ENCODE measurements at regions not wholly inside any gene's neighbourhood (a gene's known extent, or its start where the extent isn't known, plus 50 kb on each side); places are given as distances from the start of the nearest gene placed in this dataset.

GRCh38 chr6:87919001-87919400 lies 128.6 kb upstream of the SPACA1 start:
- no peaks in the 10 kb centered on the region for H4K20me1 ChIP-seq (ENCODE audit: control insufficient read depth, extremely low read depth, insufficient read depth, low read length)
- no peak overlapping the region for H2AFZ ChIP-seq (ENCODE audit: low read length)
- H3K36me3 ChIP-seq (ENCODE audit: control insufficient read depth, insufficient read depth, low read length) = no peaks in the 10 kb centered on the region
- no peak for TF ChIP-seq EZH2 (IDR thresholded peaks at IDR 0.05; ENCODE audit: low read length, missing control alignments)
- TF ChIP-seq, protein P1, sequence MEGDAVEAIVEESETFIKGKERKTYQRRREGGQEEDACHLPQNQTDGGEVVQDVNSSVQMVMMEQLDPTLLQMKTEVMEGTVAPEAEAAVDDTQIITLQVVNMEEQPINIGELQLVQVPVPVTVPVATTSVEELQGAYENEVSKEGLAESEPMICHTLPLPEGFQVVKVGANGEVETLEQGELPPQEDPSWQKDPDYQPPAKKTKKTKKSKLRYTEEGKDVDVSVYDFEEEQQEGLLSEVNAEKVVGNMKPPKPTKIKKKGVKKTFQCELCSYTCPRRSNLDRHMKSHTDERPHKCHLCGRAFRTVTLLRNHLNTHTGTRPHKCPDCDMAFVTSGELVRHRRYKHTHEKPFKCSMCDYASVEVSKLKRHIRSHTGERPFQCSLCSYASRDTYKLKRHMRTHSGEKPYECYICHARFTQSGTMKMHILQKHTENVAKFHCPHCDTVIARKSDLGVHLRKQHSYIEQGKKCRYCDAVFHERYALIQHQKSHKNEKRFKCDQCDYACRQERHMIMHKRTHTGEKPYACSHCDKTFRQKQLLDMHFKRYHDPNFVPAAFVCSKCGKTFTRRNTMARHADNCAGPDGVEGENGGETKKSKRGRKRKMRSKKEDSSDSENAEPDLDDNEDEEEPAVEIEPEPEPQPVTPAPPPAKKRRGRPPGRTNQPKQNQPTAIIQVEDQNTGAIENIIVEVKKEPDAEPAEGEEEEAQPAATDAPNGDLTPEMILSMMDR (conservative IDR thresholded peaks at IDR 0.05 in 1 of 2, IDR thresholded peaks at IDR 0.05 in 1 of 2; ENCODE audit: low read depth in 1 of 2, low read length in 2 of 2) = no peak
- no peak overlapping the region for H3K27ac ChIP-seq (ENCODE audit: insufficient read depth, low read length)
- no peak for DNase-seq (ENCODE audit: low read depth in 2 of 2)
- H3K9ac ChIP-seq (ENCODE audit: insufficient read depth, low read length) = no peak overlapping the region
- H3K4me1 ChIP-seq (ENCODE audit: control insufficient read depth, extremely low read depth, insufficient read depth, low read length) = no peaks in the 10 kb centered on the region
- H3K4me2 ChIP-seq (ENCODE audit: extremely low read depth, insufficient read depth, low read length) = no peak overlapping the region
- H3K79me2 ChIP-seq (ENCODE audit: control insufficient read depth, insufficient read depth, low read length) = no peaks in the 10 kb centered on the region
- H3K9me3 ChIP-seq (ENCODE audit: control insufficient read depth, insufficient read depth, low read depth, low read length) = no peaks in the 10 kb centered on the region
- H3K4me3 ChIP-seq (replicated peaks in 1 of 4; ENCODE audit: control extremely low read depth in 1 of 4, insufficient read depth in 1 of 4, low read depth in 3 of 4, low read length in 4 of 4) = no peak overlapping the region
- no peaks in the 10 kb centered on the region for H3K27me3 ChIP-seq (ENCODE audit: control insufficient read depth, insufficient read depth, low read length)

DNA sequence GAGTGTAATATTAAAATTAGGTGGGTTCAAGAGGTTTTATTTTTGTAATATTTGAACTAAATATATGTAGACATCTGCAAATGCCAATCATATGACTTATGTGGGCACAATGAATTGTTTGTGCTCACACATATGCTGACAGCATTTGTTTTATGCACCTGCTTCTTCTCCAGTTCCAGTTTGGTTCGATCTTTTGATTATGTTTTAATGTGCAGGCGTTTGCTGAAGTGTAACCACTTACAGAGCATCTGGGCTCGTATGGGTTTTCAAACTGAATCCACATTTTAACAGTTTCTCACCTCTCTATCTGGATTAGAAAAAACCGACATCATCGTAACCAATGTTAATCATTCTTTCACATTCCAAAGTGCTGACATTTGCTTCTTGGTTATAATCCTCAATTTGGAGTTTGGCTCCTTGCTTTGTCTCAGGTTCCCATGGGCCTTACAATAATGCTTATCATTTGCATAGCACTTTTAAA lies 129.1 kb upstream of the SPACA1 start:
- Histone ChIP-seq H4K20me1 (ENCODE audit: control insufficient read depth, extremely low read depth, insufficient read depth, low read length) (no peaks in the 10 kb centered on the region), H3K4me3 (replicated peaks in 1 of 4; ENCODE audit: control extremely low read depth in 1 of 4, insufficient read depth in 1 of 4, low read depth in 3 of 4, low read length in 4 of 4) (no peak overlapping the region), H3K9me3 (ENCODE audit: control insufficient read depth, insufficient read depth, low read depth, low read length) (no peaks in the 10 kb centered on the region), H3K4me1 (ENCODE audit: control insufficient read depth, extremely low read depth, insufficient read depth, low read length) (no peaks in the 10 kb centered on the region), H3K79me2 (ENCODE audit: control insufficient read depth, insufficient read depth, low read length) (no peaks in the 10 kb centered on the region), H3K27me3 (ENCODE audit: control insufficient read depth, insufficient read depth, low read length) (no peaks in the 10 kb centered on the region), H3K9ac (ENCODE audit: insufficient read depth, low read length) (no peak overlapping the region), H2AFZ (ENCODE audit: low read length) (no peak overlapping the region), H3K27ac (ENCODE audit: insufficient read depth, low read length) (no peak overlapping the region), H3K36me3 (ENCODE audit: control insufficient read depth, insufficient read depth, low read length) (no peaks in the 10 kb centered on the region), H3K4me2 (ENCODE audit: extremely low read depth, insufficient read depth, low read length) (no peak overlapping the region)
- no peak for TF ChIP-seq EZH2 (IDR thresholded peaks at IDR 0.05; ENCODE audit: low read length, missing control alignments)
- TF ChIP-seq, protein P1 (conservative IDR thresholded peaks at IDR 0.05 in 1 of 2, IDR thresholded peaks at IDR 0.05 in 1 of 2; ENCODE audit: low read depth in 1 of 2, low read length in 2 of 2) = no peak
- DNase-seq (ENCODE audit: low read depth in 2 of 2) = peak in 1 of 2 donors; percentile 46

GRCh38 chr6:87917886-87918285 lies 129.8 kb upstream of the SPACA1 start:
- no peak overlapping the region for H3K4me2 ChIP-seq (ENCODE audit: extremely low read depth, insufficient read depth, low read length)
- no peak for TF ChIP-seq EZH2 (IDR thresholded peaks at IDR 0.05; ENCODE audit: low read length, missing control alignments)
- TF ChIP-seq, protein P1 (conservative IDR thresholded peaks at IDR 0.05 in 1 of 2, IDR thresholded peaks at IDR 0.05 in 1 of 2; ENCODE audit: low read depth in 1 of 2, low read length in 2 of 2) = no peak
- no peak overlapping the region for H3K4me3 ChIP-seq (replicated peaks in 1 of 4; ENCODE audit: control extremely low read depth in 1 of 4, insufficient read depth in 1 of 4, low read depth in 3 of 4, low read length in 4 of 4)
- H3K9me3 ChIP-seq (ENCODE audit: control insufficient read depth, insufficient read depth, low read depth, low read length) = no peaks in the 10 kb centered on the region
- H3K79me2 ChIP-seq (ENCODE audit: control insufficient read depth, insufficient read depth, low read length) = no peaks in the 10 kb centered on the region
- H3K27ac ChIP-seq (ENCODE audit: insufficient read depth, low read length) = no peak overlapping the region
- no peak overlapping the region for H2AFZ ChIP-seq (ENCODE audit: low read length)
- DNase-seq (ENCODE audit: low read depth in 2 of 2) = no peak
- H3K9ac ChIP-seq (ENCODE audit: insufficient read depth, low read length) = no peak overlapping the region
- no peaks in the 10 kb centered on the region for H4K20me1 ChIP-seq (ENCODE audit: control insufficient read depth, extremely low read depth, insufficient read depth, low read length)
- no peaks in the 10 kb centered on the region for H3K36me3 ChIP-seq (ENCODE audit: control insufficient read depth, insufficient read depth, low read length)
- H3K4me1 ChIP-seq (ENCODE audit: control insufficient read depth, extremely low read depth, insufficient read depth, low read length) = no peaks in the 10 kb centered on the region
- no peaks in the 10 kb centered on the region for H3K27me3 ChIP-seq (ENCODE audit: control insufficient read depth, insufficient read depth, low read length)
